ENCODE measurements at regions not wholly inside any gene's neighbourhood (a gene's known extent, or its start where the extent isn't known, plus 50 kb on each side); places are given as distances from the start of the nearest gene placed in this dataset.
"Not testable (repeated sequence)": the region's sequence is repeated elsewhere in the genome, so short reads cannot be mapped to it uniquely, and the experiment has no call there.

- Histone ChIP-seq H3K9ac (ENCODE audit: insufficient read depth, low read length, poor library complexity, severe bottlenecking) (no peak overlapping the region), H3K4me3 (replicated peaks in 1 of 3; ENCODE audit: low read depth in 2 of 3, low read length in 3 of 3) (no peak overlapping the region), H3K36me3 (replicated peaks in 1 of 2; ENCODE audit: control insufficient read depth in 1 of 2, insufficient read depth in 2 of 2, low read length in 2 of 2) (no peaks in the 10 kb centered on the region), H3K79me2 (ENCODE audit: insufficient read depth, low read length) (no peaks in the 10 kb centered on the region), H3K4me1 (ENCODE audit: control insufficient read depth in 1 of 2, insufficient read depth in 2 of 2, low read length in 2 of 2) (no peaks in the 10 kb centered on the region), H3K4me2 (replicated peaks; ENCODE audit: extremely low read depth, low read length, poor library complexity, severe bottlenecking) (no peak overlapping the region), H2AFZ (ENCODE audit: insufficient read depth, low read depth, low read length, poor library complexity, severe bottlenecking) (no peak overlapping the region), H3K27me3 (ENCODE audit: control insufficient read depth in 2 of 2, insufficient read depth in 2 of 2, low read length in 2 of 2) (no peaks in the 10 kb centered on the region), H4K20me1 (ENCODE audit: insufficient read depth, low read length) (no peaks in the 10 kb centered on the region), H3K9me3 (replicated peaks in 1 of 2; ENCODE audit: control insufficient read depth in 1 of 2, insufficient read depth in 1 of 2, low read length in 2 of 2) (peaks cover 0 to 8% of the 10 kb centered on the region in 2 donors), H3K27ac (ENCODE audit: low read depth in 1 of 2, low read length in 2 of 2) (no peak overlapping the region)
- Mint-ChIP-seq H3K27me3 (ENCODE audit: low read depth in 3 of 3) (peaks cover 0 to 3% (median 2%) of the 10 kb centered on the region in 3 donors), H3K36me3 (no peaks in the 10 kb centered on the region), H3K4me3 (no peak overlapping the region), H3K4me1 (no peaks in the 10 kb centered on the region), H3K9me3 (peaks cover 2 to 11% (median 10%) of the 10 kb centered on the region in 7 donors), H3K27ac (peak overlapping the region in 1 of 7 donors; percentile 1)
- WGBS (ENCODE audit: insufficient coverage), result 83% methylated on average over 2 of the region's 3 CpGs
- intact Hi-C loops (cut with micrococcal nuclease), result no loop called here
- no peak for DNase-seq
- TF ChIP-seq CTCF (IDR thresholded peaks at IDR 0.05), result no peak
Measured at GRCh38 chr9:17075758-17076485, 58.9 kb upstream of the CNTLN start.

GRCh38 chr9:17075146-17075757 lies 59.6 kb upstream of the CNTLN start:
- Mint-ChIP-seq H3K36me3 (no peaks in the 10 kb centered on the region), H3K27ac (peak overlapping the region in 1 of 7 donors; percentile 50), H3K4me1 (no peaks in the 10 kb centered on the region), H3K9me3 (peaks cover 2 to 11% (median 10%) of the 10 kb centered on the region in 7 donors), H3K27me3 (ENCODE audit: low read depth in 3 of 3) (peaks cover 0 to 3% (median 2%) of the 10 kb centered on the region in 3 donors), H3K4me3 (peak overlapping the region in 1 of 2 donors; percentile 12)
- H3K9me3 ChIP-seq (replicated peaks in 1 of 2; ENCODE audit: control insufficient read depth in 1 of 2, insufficient read depth in 1 of 2, low read length in 2 of 2), result peaks cover 0 to 8% of the 10 kb centered on the region in 2 donors
- H3K27ac ChIP-seq (ENCODE audit: low read depth in 1 of 2, low read length in 2 of 2), result no peak overlapping the region
- H3K9ac ChIP-seq (ENCODE audit: insufficient read depth, low read length, poor library complexity, severe bottlenecking), result no peak overlapping the region
- H3K4me3 ChIP-seq (replicated peaks in 1 of 3; ENCODE audit: low read depth in 2 of 3, low read length in 3 of 3), result no peak overlapping the region
- TF ChIP-seq CTCF (IDR thresholded peaks at IDR 0.05), result no peak
- H3K4me2 ChIP-seq (replicated peaks; ENCODE audit: extremely low read depth, low read length, poor library complexity, severe bottlenecking), result no peak overlapping the region
- no peak for DNase-seq
- H3K27me3 ChIP-seq (ENCODE audit: control insufficient read depth in 2 of 2, insufficient read depth in 2 of 2, low read length in 2 of 2), result no peaks in the 10 kb centered on the region
- H3K36me3 ChIP-seq (replicated peaks in 1 of 2; ENCODE audit: control insufficient read depth in 1 of 2, insufficient read depth in 2 of 2, low read length in 2 of 2), result no peaks in the 10 kb centered on the region
- no peaks in the 10 kb centered on the region for H3K4me1 ChIP-seq (ENCODE audit: control insufficient read depth in 1 of 2, insufficient read depth in 2 of 2, low read length in 2 of 2)
- intact Hi-C loops (cut with micrococcal nuclease), result no loop called here
- H2AFZ ChIP-seq (ENCODE audit: insufficient read depth, low read depth, low read length, poor library complexity, severe bottlenecking), result no peak overlapping the region
- 90% methylated on average over 3 of the region's 4 CpGs for WGBS (ENCODE audit: insufficient coverage)
- H4K20me1 ChIP-seq (ENCODE audit: insufficient read depth, low read length), result no peaks in the 10 kb centered on the region
- no peaks in the 10 kb centered on the region for H3K79me2 ChIP-seq (ENCODE audit: insufficient read depth, low read length)

GRCh38 chr9:17072563-17072962 lies 62.3 kb upstream of the CNTLN start:
- H3K9me3 Mint-ChIP-seq, result peaks cover 2 to 11% (median 10%) of the 10 kb centered on the region in 7 donors
- H3K4me1 ChIP-seq (ENCODE audit: control insufficient read depth in 1 of 2, insufficient read depth in 2 of 2, low read length in 2 of 2); H4K20me1 ChIP-seq (ENCODE audit: insufficient read depth, low read length); H3K9ac ChIP-seq (ENCODE audit: insufficient read depth, low read length, poor library complexity, severe bottlenecking); H3K27ac ChIP-seq (ENCODE audit: low read depth in 1 of 2, low read length in 2 of 2); H3K27me3 Mint-ChIP-seq (ENCODE audit: low read depth in 3 of 3); H3K9me3 ChIP-seq (replicated peaks in 1 of 2; ENCODE audit: control insufficient read depth in 1 of 2, insufficient read depth in 1 of 2, low read length in 2 of 2); DNase-seq; intact Hi-C loops (cut with micrococcal nuclease); H3K36me3 Mint-ChIP-seq; H3K4me3 Mint-ChIP-seq; H3K27me3 ChIP-seq (ENCODE audit: control insufficient read depth in 2 of 2, insufficient read depth in 2 of 2, low read length in 2 of 2); H3K4me3 ChIP-seq (replicated peaks in 1 of 3; ENCODE audit: low read depth in 2 of 3, low read length in 3 of 3); H3K36me3 ChIP-seq (replicated peaks in 1 of 2; ENCODE audit: control insufficient read depth in 1 of 2, insufficient read depth in 2 of 2, low read length in 2 of 2); H3K4me2 ChIP-seq (replicated peaks; ENCODE audit: extremely low read depth, low read length, poor library complexity, severe bottlenecking); H2AFZ ChIP-seq (ENCODE audit: insufficient read depth, low read depth, low read length, poor library complexity, severe bottlenecking); H3K4me1 Mint-ChIP-seq; H3K27ac Mint-ChIP-seq; H3K79me2 ChIP-seq (ENCODE audit: insufficient read depth, low read length): not testable (repeated sequence)
- WGBS (ENCODE audit: insufficient coverage), result 95% methylated on average over 20 of the region's 22 CpGs

Measured in CD14-positive monocyte (primary cell).